ENCODE measurements at regions not wholly inside any gene's neighbourhood (a gene's known extent, or its start where the extent isn't known, plus 50 kb on each side); places are given as distances from the start of the nearest gene placed in this dataset.

DNA sequence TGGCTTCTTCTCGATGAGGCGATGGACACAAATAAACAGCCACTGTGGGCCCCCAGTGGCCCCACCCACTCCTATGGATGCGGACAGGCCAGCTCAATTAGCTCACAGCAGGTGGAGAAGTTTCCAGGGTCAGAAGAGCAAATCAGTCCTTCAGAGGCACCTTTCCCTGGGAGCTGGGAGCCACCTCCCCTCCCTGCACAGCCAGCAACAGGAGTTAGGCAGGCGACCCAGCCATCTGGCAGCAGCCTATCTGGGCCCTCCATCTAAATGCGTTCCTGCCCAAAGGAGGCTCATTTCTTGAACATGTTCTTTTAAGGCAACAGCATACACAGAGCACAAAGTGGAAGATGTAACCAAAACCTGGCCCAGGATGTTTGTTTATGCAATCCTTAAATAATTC lies 211.9 kb upstream of the ARRDC4 start:
- Histone ChIP-seq H3K36me3 (replicated peaks; ENCODE audit: low read depth, low read length) (no peaks in the 10 kb centered on the region), H4K20me1 (ENCODE audit: insufficient read depth, low read length) (no peaks in the 10 kb centered on the region), H3K4me3 (ENCODE audit: low read length) (no peak overlapping the region), H2AFZ (ENCODE audit: low read depth, low read length) (no peak overlapping the region), H3K27me3 (ENCODE audit: low read depth, low read length) (peaks cover 29% of the 10 kb centered on the region), H3K4me1 (ENCODE audit: low read length) (no peaks in the 10 kb centered on the region), H3K9ac (ENCODE audit: low read length) (no peak overlapping the region), H3K9me3 (ENCODE audit: insufficient read depth, low read length) (no peaks in the 10 kb centered on the region), H3K27ac (ENCODE audit: low read length) (no peak overlapping the region), H3K4me2 (ENCODE audit: low read length) (no peak overlapping the region), H3K79me2 (ENCODE audit: low read length) (no peaks in the 10 kb centered on the region)
- TF ChIP-seq EZH2phosphoT487 (IDR thresholded peaks at IDR 0.05; ENCODE audit: low read depth) = no peak
- TF ChIP-seq, protein P1, sequence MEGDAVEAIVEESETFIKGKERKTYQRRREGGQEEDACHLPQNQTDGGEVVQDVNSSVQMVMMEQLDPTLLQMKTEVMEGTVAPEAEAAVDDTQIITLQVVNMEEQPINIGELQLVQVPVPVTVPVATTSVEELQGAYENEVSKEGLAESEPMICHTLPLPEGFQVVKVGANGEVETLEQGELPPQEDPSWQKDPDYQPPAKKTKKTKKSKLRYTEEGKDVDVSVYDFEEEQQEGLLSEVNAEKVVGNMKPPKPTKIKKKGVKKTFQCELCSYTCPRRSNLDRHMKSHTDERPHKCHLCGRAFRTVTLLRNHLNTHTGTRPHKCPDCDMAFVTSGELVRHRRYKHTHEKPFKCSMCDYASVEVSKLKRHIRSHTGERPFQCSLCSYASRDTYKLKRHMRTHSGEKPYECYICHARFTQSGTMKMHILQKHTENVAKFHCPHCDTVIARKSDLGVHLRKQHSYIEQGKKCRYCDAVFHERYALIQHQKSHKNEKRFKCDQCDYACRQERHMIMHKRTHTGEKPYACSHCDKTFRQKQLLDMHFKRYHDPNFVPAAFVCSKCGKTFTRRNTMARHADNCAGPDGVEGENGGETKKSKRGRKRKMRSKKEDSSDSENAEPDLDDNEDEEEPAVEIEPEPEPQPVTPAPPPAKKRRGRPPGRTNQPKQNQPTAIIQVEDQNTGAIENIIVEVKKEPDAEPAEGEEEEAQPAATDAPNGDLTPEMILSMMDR (IDR thresholded peaks at IDR 0.05; ENCODE audit: low read depth, low read length) = no peak

DNA sequence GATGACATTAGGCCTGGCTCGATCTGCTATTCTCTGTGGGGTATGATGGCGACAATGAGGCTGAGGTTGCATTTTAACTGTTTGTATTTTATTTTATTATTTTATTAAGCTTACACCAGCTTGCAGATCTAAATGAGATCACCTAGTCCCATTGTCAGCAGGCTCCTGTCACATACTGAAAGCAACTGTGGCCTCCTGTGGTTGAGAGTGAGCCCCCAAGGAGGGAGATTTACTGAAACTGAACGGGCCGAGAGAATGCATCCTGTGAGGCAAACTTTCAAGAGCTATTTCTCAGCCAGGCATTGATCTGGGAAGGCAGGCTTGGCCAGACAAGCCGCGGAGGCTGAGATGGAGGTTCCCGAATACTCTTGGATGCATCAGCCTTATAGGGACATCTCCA lies 210.4 kb upstream of the ARRDC4 start:
- Histone ChIP-seq H3K4me2 (ENCODE audit: low read length) (no peak overlapping the region), H3K4me3 (ENCODE audit: low read length) (no peak overlapping the region), H3K9ac (ENCODE audit: low read length) (no peak overlapping the region), H4K20me1 (ENCODE audit: insufficient read depth, low read length) (no peaks in the 10 kb centered on the region), H3K36me3 (replicated peaks; ENCODE audit: low read depth, low read length) (no peaks in the 10 kb centered on the region), H3K4me1 (ENCODE audit: low read length) (no peaks in the 10 kb centered on the region), H3K27ac (ENCODE audit: low read length) (no peak overlapping the region), H3K79me2 (ENCODE audit: low read length) (no peaks in the 10 kb centered on the region), H3K27me3 (ENCODE audit: low read depth, low read length) (peaks cover 29% of the 10 kb centered on the region), H2AFZ (ENCODE audit: low read depth, low read length) (no peak overlapping the region), H3K9me3 (ENCODE audit: insufficient read depth, low read length) (no peaks in the 10 kb centered on the region)
- no peak for TF ChIP-seq EZH2phosphoT487 (IDR thresholded peaks at IDR 0.05; ENCODE audit: low read depth)
- TF ChIP-seq, protein P1 (IDR thresholded peaks at IDR 0.05; ENCODE audit: low read depth, low read length) = no peak

DNA sequence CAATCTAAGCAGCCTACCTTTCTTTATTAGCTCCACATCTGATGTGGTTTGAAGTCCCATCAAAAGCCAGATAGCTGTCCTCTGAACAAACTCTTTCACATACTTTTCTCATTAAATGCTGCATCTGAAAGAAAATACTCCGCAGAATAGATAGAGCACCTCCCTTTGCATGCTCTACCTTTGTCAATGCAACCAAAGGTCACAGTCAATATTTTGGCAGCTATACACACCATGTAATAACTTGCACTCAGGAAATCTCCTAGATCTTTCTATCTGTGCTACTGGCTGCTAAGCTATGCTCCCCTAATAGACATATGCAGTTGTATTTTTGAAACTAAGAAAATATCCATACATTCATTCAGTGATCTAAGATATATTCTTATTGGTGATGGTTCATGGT lies 204.8 kb upstream of the ARRDC4 start:
- TF ChIP-seq, protein P1 (IDR thresholded peaks at IDR 0.05; ENCODE audit: low read depth, low read length) = no peak
- TF ChIP-seq EZH2phosphoT487 (IDR thresholded peaks at IDR 0.05; ENCODE audit: low read depth) = no peak
- no peaks in the 10 kb centered on the region for H4K20me1 ChIP-seq (ENCODE audit: insufficient read depth, low read length)
- no peak overlapping the region for H2AFZ ChIP-seq (ENCODE audit: low read depth, low read length)
- H3K9me3 ChIP-seq (ENCODE audit: insufficient read depth, low read length) = no peaks in the 10 kb centered on the region
- H3K4me3 ChIP-seq (ENCODE audit: low read length) = no peak overlapping the region
- no peak overlapping the region for H3K4me2 ChIP-seq (ENCODE audit: low read length)
- peaks cover 22% of the 10 kb centered on the region for H3K27me3 ChIP-seq (ENCODE audit: low read depth, low read length)
- H3K9ac ChIP-seq (ENCODE audit: low read length) = no peak overlapping the region
- H3K4me1 ChIP-seq (ENCODE audit: low read length) = no peaks in the 10 kb centered on the region
- no peaks in the 10 kb centered on the region for H3K36me3 ChIP-seq (replicated peaks; ENCODE audit: low read depth, low read length)
- H3K79me2 ChIP-seq (ENCODE audit: low read length) = no peaks in the 10 kb centered on the region
- no peak overlapping the region for H3K27ac ChIP-seq (ENCODE audit: low read length)

DNA sequence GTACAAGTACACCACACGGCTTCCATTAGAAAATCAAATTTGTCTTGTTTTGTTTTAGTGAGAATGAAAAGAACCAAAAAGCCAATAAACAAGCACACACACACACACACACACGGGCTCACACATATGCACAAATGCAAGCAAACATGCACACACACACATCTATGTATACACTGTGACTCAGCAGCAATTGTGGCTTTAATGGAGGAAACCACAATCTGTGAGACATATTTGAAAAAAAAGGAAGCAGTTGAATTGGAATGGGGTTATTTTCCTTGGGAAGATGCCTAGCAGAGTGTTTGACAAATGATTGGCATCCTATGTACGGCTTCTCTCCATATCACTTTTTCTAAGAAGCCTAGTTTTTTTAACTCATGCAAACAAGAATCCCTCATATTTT lies 201.1 kb upstream of the ARRDC4 start:
- Histone ChIP-seq H2AFZ (ENCODE audit: low read depth, low read length) (no peak overlapping the region), H3K9me3 (ENCODE audit: insufficient read depth, low read length) (no peaks in the 10 kb centered on the region), H3K4me2 (ENCODE audit: low read length) (no peak overlapping the region), H3K9ac (ENCODE audit: low read length) (no peak overlapping the region), H3K4me3 (ENCODE audit: low read length) (no peak overlapping the region), H3K27me3 (ENCODE audit: low read depth, low read length) (peaks cover 5% of the 10 kb centered on the region; the same call in 1 of the 2 replicates), H3K4me1 (ENCODE audit: low read length) (no peaks in the 10 kb centered on the region), H3K36me3 (replicated peaks; ENCODE audit: low read depth, low read length) (no peaks in the 10 kb centered on the region), H3K79me2 (ENCODE audit: low read length) (no peaks in the 10 kb centered on the region), H3K27ac (ENCODE audit: low read length) (no peak overlapping the region), H4K20me1 (ENCODE audit: insufficient read depth, low read length) (no peaks in the 10 kb centered on the region)
- TF ChIP-seq, protein P1 (IDR thresholded peaks at IDR 0.05; ENCODE audit: low read depth, low read length) = no peak
- no peak for TF ChIP-seq EZH2phosphoT487 (IDR thresholded peaks at IDR 0.05; ENCODE audit: low read depth)

Data from OCI-LY3 (cell line).